ENCODE measurements at regions not wholly inside any gene's neighbourhood (a gene's known extent, or its start where the extent isn't known, plus 50 kb on each side); places are given as distances from the start of the nearest gene placed in this dataset.

DNA sequence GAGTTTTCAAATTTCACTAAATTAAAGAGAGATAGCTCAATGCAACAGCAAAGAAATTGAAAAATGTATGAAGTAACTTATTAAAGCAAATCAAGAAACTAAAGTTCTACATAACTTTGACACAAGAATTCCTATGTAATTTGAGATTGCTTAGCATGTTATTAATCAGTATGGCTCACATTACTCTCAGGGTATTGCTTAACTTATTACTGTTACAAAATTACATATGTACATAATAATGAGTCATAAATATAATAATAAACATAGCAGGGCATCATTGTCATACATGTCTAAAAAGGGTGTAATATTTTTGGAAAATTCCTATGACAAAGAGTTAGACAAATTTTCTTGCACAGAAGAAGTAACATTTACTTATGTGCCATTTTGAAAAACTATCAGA is 75.0 kb downstream of the ZWINT start:
- no peak overlapping the region for H3K9ac ChIP-seq (ENCODE audit: low read length)
- no peak overlapping the region for H2AFZ ChIP-seq (ENCODE audit: low read depth, low read length)
- Mint-ChIP-seq H3K4me3 (ENCODE audit: unreplicated experiment) (no peak overlapping the region), H3K27ac (ENCODE audit: unreplicated experiment) (no peak overlapping the region), H3K4me1 (ENCODE audit: low read depth, unreplicated experiment) (no peaks in the 10 kb centered on the region), H3K36me3 (ENCODE audit: low read depth, unreplicated experiment) (no peaks in the 10 kb centered on the region), H3K9me3 (ENCODE audit: unreplicated experiment) (no peaks in the 10 kb centered on the region), H3K27me3 (ENCODE audit: low read depth, unreplicated experiment) (no peaks in the 10 kb centered on the region)
- no peak overlapping the region for H3K4me2 ChIP-seq (ENCODE audit: low read length)
- H3K27ac ChIP-seq (ENCODE audit: low read depth, low read length): no peak overlapping the region
- no peaks in the 10 kb centered on the region for H3K27me3 ChIP-seq (ENCODE audit: insufficient read depth, low read length)
- no peaks in the 10 kb centered on the region for H3K4me1 ChIP-seq (ENCODE audit: insufficient read depth, low read length)
- TF ChIP-seq, protein P1, sequence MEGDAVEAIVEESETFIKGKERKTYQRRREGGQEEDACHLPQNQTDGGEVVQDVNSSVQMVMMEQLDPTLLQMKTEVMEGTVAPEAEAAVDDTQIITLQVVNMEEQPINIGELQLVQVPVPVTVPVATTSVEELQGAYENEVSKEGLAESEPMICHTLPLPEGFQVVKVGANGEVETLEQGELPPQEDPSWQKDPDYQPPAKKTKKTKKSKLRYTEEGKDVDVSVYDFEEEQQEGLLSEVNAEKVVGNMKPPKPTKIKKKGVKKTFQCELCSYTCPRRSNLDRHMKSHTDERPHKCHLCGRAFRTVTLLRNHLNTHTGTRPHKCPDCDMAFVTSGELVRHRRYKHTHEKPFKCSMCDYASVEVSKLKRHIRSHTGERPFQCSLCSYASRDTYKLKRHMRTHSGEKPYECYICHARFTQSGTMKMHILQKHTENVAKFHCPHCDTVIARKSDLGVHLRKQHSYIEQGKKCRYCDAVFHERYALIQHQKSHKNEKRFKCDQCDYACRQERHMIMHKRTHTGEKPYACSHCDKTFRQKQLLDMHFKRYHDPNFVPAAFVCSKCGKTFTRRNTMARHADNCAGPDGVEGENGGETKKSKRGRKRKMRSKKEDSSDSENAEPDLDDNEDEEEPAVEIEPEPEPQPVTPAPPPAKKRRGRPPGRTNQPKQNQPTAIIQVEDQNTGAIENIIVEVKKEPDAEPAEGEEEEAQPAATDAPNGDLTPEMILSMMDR (IDR thresholded peaks at IDR 0.05; ENCODE audit: insufficient read depth, low read depth, low read length): no peak
- TF ChIP-seq EZH2 (IDR thresholded peaks at IDR 0.05; ENCODE audit: insufficient read depth, low read length): no peak
- DNase-seq (ENCODE audit: low read depth) (no peak), FAIRE-seq (no peak)
- H3K9me3 ChIP-seq (ENCODE audit: insufficient read depth, low read depth, low read length): no peaks in the 10 kb centered on the region
- no peaks in the 10 kb centered on the region for H4K20me1 ChIP-seq (ENCODE audit: insufficient read depth, low read length)
- H3K79me2 ChIP-seq (ENCODE audit: insufficient read depth, low read length): no peaks in the 10 kb centered on the region
- no peaks in the 10 kb centered on the region for H3K36me3 ChIP-seq (ENCODE audit: insufficient read depth, low read length)
- H3K4me3 ChIP-seq (ENCODE audit: insufficient read depth, low read depth, low read length): no peak overlapping the region

DNA sequence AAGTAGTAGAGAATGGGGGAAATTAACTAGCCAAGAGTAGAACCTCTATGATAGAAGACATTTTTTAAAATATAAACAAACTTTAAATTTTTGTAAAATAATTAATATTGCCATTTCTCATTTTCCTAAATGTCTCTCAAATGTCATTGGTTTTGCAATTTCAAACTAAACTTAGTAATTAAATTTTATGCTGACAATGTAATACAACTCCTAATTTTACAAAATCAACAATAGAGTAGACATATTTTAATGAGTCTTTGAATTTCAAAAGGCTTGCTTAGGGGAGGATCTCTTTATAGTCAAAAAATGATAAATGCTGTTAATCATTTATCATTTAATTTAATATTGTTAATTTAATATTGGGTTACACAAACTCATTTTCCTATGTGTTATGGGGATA is 81.8 kb downstream of the ZWINT start:
- Histone ChIP-seq H3K4me1 (ENCODE audit: insufficient read depth, low read length) (no peaks in the 10 kb centered on the region), H3K27ac (ENCODE audit: low read depth, low read length) (no peak overlapping the region), H3K4me3 (ENCODE audit: insufficient read depth, low read depth, low read length) (no peak overlapping the region), H3K27me3 (ENCODE audit: insufficient read depth, low read length) (no peaks in the 10 kb centered on the region), H3K79me2 (ENCODE audit: insufficient read depth, low read length) (no peaks in the 10 kb centered on the region), H3K9ac (ENCODE audit: low read length) (no peak overlapping the region), H3K36me3 (ENCODE audit: insufficient read depth, low read length) (no peaks in the 10 kb centered on the region), H4K20me1 (ENCODE audit: insufficient read depth, low read length) (no peaks in the 10 kb centered on the region), H2AFZ (ENCODE audit: low read depth, low read length) (no peak overlapping the region), H3K9me3 (ENCODE audit: insufficient read depth, low read depth, low read length) (no peaks in the 10 kb centered on the region), H3K4me2 (ENCODE audit: low read length) (no peak overlapping the region)
- TF ChIP-seq, protein P1 (IDR thresholded peaks at IDR 0.05; ENCODE audit: insufficient read depth, low read depth, low read length): no peak
- no peak for TF ChIP-seq EZH2 (IDR thresholded peaks at IDR 0.05; ENCODE audit: insufficient read depth, low read length)
- Mint-ChIP-seq H3K27me3 (ENCODE audit: low read depth, unreplicated experiment) (peaks cover 2% of the 10 kb centered on the region), H3K36me3 (ENCODE audit: low read depth, unreplicated experiment) (no peaks in the 10 kb centered on the region), H3K27ac (ENCODE audit: unreplicated experiment) (no peak overlapping the region), H3K4me1 (ENCODE audit: low read depth, unreplicated experiment) (no peaks in the 10 kb centered on the region), H3K9me3 (ENCODE audit: unreplicated experiment) (no peaks in the 10 kb centered on the region), H3K4me3 (ENCODE audit: unreplicated experiment) (no peak overlapping the region)
- no peak for FAIRE-seq
- DNase-seq (ENCODE audit: low read depth): no peak

DNA sequence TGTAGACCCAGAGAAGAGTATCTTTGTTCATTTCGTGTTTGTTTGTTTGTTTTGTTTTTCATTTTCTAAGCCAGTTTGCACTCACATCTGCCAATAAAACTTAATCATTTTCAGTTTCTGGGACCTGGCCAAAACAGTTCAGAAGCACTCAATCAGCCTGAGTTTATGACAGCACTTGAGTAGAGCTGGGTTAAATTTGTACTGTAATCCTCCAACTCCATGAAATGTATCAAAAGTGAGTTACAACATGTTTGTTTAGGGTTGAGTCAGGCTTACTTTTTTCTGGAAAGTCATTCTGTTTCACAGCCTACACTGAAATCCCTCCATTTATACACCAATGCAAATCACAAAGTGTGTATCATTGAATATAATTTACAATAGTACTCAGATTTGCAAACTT is 91.9 kb downstream of the ZWINT start:
- Histone ChIP-seq H2AFZ (ENCODE audit: low read depth, low read length) (no peak overlapping the region), H3K4me1 (ENCODE audit: insufficient read depth, low read length) (no peaks in the 10 kb centered on the region), H3K79me2 (ENCODE audit: insufficient read depth, low read length) (no peaks in the 10 kb centered on the region), H3K4me2 (ENCODE audit: low read length) (no peak overlapping the region), H4K20me1 (ENCODE audit: insufficient read depth, low read length) (no peaks in the 10 kb centered on the region), H3K27me3 (ENCODE audit: insufficient read depth, low read length) (no peaks in the 10 kb centered on the region), H3K27ac (ENCODE audit: low read depth, low read length) (no peak overlapping the region), H3K4me3 (ENCODE audit: insufficient read depth, low read depth, low read length) (no peak overlapping the region), H3K9me3 (ENCODE audit: insufficient read depth, low read depth, low read length) (no peaks in the 10 kb centered on the region), H3K9ac (ENCODE audit: low read length) (no peak overlapping the region), H3K36me3 (ENCODE audit: insufficient read depth, low read length) (no peaks in the 10 kb centered on the region)
- TF ChIP-seq EZH2 (IDR thresholded peaks at IDR 0.05; ENCODE audit: insufficient read depth, low read length): no peak
- TF ChIP-seq, protein P1 (IDR thresholded peaks at IDR 0.05; ENCODE audit: insufficient read depth, low read depth, low read length): no peak
- H3K27ac Mint-ChIP-seq (ENCODE audit: unreplicated experiment): no peak overlapping the region
- H3K4me3 Mint-ChIP-seq (ENCODE audit: unreplicated experiment): no peak overlapping the region
- H3K36me3 Mint-ChIP-seq (ENCODE audit: low read depth, unreplicated experiment): no peaks in the 10 kb centered on the region
- H3K27me3 Mint-ChIP-seq (ENCODE audit: low read depth, unreplicated experiment): no peaks in the 10 kb centered on the region
- FAIRE-seq (no peak), DNase-seq (ENCODE audit: low read depth) (no peak)
- no peaks in the 10 kb centered on the region for H3K4me1 Mint-ChIP-seq (ENCODE audit: low read depth, unreplicated experiment)
- H3K9me3 Mint-ChIP-seq (ENCODE audit: unreplicated experiment): no peaks in the 10 kb centered on the region

Data from astrocyte (in vitro differentiated cells and primary cell).